ENCODE measurements at regions not wholly inside any gene's neighbourhood (a gene's known extent, or its start where the extent isn't known, plus 50 kb on each side); places are given as distances from the start of the nearest gene placed in this dataset.

DNA sequence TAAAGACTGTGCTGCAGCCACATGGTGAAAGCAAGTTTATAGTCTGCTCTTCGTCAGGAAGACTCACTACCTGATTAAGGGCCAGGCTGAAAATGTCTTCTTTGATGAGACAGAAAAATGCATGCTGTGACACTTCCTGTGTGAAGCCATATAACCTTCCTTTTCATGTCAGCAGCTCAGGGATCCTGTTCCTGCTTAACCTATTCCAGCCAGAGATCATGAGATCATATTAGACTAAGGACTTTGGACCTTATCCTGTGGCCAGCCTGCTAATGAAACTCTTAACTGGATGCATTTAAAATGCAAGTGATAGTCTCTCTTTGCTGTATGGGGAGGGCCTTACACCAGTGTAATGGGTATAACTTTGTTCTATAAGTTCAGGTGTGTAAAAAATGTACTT is 165.2 kb downstream of the PTEN start (continued):
- TF ChIP-seq, protein P1, sequence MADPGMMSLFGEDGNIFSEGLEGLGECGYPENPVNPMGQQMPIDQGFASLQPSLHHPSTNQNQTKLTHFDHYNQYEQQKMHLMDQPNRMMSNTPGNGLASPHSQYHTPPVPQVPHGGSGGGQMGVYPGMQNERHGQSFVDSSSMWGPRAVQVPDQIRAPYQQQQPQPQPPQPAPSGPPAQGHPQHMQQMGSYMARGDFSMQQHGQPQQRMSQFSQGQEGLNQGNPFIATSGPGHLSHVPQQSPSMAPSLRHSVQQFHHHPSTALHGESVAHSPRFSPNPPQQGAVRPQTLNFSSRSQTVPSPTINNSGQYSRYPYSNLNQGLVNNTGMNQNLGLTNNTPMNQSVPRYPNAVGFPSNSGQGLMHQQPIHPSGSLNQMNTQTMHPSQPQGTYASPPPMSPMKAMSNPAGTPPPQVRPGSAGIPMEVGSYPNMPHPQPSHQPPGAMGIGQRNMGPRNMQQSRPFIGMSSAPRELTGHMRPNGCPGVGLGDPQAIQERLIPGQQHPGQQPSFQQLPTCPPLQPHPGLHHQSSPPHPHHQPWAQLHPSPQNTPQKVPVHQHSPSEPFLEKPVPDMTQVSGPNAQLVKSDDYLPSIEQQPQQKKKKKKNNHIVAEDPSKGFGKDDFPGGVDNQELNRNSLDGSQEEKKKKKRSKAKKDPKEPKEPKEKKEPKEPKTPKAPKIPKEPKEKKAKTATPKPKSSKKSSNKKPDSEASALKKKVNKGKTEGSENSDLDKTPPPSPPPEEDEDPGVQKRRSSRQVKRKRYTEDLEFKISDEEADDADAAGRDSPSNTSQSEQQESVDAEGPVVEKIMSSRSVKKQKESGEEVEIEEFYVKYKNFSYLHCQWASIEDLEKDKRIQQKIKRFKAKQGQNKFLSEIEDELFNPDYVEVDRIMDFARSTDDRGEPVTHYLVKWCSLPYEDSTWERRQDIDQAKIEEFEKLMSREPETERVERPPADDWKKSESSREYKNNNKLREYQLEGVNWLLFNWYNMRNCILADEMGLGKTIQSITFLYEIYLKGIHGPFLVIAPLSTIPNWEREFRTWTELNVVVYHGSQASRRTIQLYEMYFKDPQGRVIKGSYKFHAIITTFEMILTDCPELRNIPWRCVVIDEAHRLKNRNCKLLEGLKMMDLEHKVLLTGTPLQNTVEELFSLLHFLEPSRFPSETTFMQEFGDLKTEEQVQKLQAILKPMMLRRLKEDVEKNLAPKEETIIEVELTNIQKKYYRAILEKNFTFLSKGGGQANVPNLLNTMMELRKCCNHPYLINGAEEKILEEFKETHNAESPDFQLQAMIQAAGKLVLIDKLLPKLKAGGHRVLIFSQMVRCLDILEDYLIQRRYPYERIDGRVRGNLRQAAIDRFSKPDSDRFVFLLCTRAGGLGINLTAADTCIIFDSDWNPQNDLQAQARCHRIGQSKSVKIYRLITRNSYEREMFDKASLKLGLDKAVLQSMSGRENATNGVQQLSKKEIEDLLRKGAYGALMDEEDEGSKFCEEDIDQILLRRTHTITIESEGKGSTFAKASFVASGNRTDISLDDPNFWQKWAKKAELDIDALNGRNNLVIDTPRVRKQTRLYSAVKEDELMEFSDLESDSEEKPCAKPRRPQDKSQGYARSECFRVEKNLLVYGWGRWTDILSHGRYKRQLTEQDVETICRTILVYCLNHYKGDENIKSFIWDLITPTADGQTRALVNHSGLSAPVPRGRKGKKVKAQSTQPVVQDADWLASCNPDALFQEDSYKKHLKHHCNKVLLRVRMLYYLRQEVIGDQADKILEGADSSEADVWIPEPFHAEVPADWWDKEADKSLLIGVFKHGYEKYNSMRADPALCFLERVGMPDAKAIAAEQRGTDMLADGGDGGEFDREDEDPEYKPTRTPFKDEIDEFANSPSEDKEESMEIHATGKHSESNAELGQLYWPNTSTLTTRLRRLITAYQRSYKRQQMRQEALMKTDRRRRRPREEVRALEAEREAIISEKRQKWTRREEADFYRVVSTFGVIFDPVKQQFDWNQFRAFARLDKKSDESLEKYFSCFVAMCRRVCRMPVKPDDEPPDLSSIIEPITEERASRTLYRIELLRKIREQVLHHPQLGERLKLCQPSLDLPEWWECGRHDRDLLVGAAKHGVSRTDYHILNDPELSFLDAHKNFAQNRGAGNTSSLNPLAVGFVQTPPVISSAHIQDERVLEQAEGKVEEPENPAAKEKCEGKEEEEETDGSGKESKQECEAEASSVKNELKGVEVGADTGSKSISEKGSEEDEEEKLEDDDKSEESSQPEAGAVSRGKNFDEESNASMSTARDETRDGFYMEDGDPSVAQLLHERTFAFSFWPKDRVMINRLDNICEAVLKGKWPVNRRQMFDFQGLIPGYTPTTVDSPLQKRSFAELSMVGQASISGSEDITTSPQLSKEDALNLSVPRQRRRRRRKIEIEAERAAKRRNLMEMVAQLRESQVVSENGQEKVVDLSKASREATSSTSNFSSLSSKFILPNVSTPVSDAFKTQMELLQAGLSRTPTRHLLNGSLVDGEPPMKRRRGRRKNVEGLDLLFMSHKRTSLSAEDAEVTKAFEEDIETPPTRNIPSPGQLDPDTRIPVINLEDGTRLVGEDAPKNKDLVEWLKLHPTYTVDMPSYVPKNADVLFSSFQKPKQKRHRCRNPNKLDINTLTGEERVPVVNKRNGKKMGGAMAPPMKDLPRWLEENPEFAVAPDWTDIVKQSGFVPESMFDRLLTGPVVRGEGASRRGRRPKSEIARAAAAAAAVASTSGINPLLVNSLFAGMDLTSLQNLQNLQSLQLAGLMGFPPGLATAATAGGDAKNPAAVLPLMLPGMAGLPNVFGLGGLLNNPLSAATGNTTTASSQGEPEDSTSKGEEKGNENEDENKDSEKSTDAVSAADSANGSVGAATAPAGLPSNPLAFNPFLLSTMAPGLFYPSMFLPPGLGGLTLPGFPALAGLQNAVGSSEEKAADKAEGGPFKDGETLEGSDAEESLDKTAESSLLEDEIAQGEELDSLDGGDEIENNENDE (IDR thresholded peaks at IDR 0.05; ENCODE audit: insufficient replicate concordance, low read length): no peak
- TF ChIP-seq CEBPB (IDR thresholded peaks at IDR 0.05; ENCODE audit: low read depth, low read length): no peak
- TF ChIP-seq NANOG (IDR thresholded peaks at IDR 0.05; ENCODE audit: insufficient read depth, low read depth, low read length, poor library complexity, severe bottlenecking): no peak
- no peak for TF ChIP-seq SAP30 (IDR thresholded peaks at IDR 0.05; ENCODE audit: insufficient read depth, insufficient replicate concordance, low read length)
- TF ChIP-seq SP2 (IDR thresholded peaks at IDR 0.05; ENCODE audit: low read length): no peak
- TF ChIP-seq GTF2F1 (IDR thresholded peaks at IDR 0.05; ENCODE audit: borderline replicate concordance, low read depth, low read length): no peak
- TF ChIP-seq, protein P2, sequence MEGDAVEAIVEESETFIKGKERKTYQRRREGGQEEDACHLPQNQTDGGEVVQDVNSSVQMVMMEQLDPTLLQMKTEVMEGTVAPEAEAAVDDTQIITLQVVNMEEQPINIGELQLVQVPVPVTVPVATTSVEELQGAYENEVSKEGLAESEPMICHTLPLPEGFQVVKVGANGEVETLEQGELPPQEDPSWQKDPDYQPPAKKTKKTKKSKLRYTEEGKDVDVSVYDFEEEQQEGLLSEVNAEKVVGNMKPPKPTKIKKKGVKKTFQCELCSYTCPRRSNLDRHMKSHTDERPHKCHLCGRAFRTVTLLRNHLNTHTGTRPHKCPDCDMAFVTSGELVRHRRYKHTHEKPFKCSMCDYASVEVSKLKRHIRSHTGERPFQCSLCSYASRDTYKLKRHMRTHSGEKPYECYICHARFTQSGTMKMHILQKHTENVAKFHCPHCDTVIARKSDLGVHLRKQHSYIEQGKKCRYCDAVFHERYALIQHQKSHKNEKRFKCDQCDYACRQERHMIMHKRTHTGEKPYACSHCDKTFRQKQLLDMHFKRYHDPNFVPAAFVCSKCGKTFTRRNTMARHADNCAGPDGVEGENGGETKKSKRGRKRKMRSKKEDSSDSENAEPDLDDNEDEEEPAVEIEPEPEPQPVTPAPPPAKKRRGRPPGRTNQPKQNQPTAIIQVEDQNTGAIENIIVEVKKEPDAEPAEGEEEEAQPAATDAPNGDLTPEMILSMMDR (IDR thresholded peaks at IDR 0.05; ENCODE audit: control extremely low read depth in 1 of 3, insufficient read depth in 1 of 3, low read depth in 1 of 3, low read length in 3 of 3): no peak
- TF ChIP-seq TAF1 (IDR thresholded peaks at IDR 0.05; ENCODE audit: low read depth, low read length): no peak
- TF ChIP-seq SRF (IDR thresholded peaks at IDR 0.05; ENCODE audit: low read depth, low read length): no peak
- no peak for TF ChIP-seq BACH1 (IDR thresholded peaks at IDR 0.05; ENCODE audit: low read length)

Measured in H1 (cell line).